ENCODE measurements at regions not wholly inside any gene's neighbourhood (a gene's known extent, or its start where the extent isn't known, plus 50 kb on each side); places are given as distances from the start of the nearest gene placed in this dataset.

DNA sequence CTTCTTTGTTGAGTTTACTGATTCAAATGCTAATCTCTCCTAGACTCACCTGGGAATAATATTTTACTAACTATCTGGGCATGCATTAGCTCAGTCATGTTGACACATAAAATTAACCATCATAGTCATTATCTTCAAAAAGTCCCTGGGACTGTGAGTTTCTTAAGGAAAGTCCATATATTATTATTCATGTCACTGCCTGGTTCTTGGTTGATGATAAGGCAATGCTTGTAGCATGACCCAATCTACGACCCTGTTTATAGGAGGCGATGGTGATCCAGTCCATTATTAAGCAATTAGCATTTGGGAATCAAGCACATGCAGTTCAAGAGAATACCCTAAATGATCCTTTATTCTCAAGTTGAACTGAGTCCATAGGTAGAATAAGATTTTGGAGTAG, 54.8 kb upstream of the MPHOSPH6 start:
- Histone ChIP-seq H3K4me2 (ENCODE audit: extremely low read depth, insufficient read depth, low read length) (no peak overlapping the region), H3K27me3 (ENCODE audit: control insufficient read depth, insufficient read depth, low read length) (no peaks in the 10 kb centered on the region), H3K4me3 (replicated peaks in 1 of 4; ENCODE audit: control extremely low read depth in 1 of 4, insufficient read depth in 1 of 4, low read depth in 3 of 4, low read length in 4 of 4) (no peak overlapping the region), H3K9ac (ENCODE audit: insufficient read depth, low read length) (no peak overlapping the region), H3K27ac (ENCODE audit: insufficient read depth, low read length) (no peak overlapping the region), H2AFZ (ENCODE audit: low read length) (no peak overlapping the region), H3K9me3 (ENCODE audit: control insufficient read depth, insufficient read depth, low read depth, low read length) (no peaks in the 10 kb centered on the region), H4K20me1 (ENCODE audit: control insufficient read depth, extremely low read depth, insufficient read depth, low read length) (no peaks in the 10 kb centered on the region), H3K36me3 (ENCODE audit: control insufficient read depth, insufficient read depth, low read length) (no peaks in the 10 kb centered on the region), H3K4me1 (ENCODE audit: control insufficient read depth, extremely low read depth, insufficient read depth, low read length) (no peaks in the 10 kb centered on the region), H3K79me2 (ENCODE audit: control insufficient read depth, insufficient read depth, low read length) (no peaks in the 10 kb centered on the region)
- DNase-seq (ENCODE audit: low read depth in 2 of 2), result no peak
- no peak for TF ChIP-seq EZH2 (IDR thresholded peaks at IDR 0.05; ENCODE audit: low read length, missing control alignments)
- TF ChIP-seq, protein P1, sequence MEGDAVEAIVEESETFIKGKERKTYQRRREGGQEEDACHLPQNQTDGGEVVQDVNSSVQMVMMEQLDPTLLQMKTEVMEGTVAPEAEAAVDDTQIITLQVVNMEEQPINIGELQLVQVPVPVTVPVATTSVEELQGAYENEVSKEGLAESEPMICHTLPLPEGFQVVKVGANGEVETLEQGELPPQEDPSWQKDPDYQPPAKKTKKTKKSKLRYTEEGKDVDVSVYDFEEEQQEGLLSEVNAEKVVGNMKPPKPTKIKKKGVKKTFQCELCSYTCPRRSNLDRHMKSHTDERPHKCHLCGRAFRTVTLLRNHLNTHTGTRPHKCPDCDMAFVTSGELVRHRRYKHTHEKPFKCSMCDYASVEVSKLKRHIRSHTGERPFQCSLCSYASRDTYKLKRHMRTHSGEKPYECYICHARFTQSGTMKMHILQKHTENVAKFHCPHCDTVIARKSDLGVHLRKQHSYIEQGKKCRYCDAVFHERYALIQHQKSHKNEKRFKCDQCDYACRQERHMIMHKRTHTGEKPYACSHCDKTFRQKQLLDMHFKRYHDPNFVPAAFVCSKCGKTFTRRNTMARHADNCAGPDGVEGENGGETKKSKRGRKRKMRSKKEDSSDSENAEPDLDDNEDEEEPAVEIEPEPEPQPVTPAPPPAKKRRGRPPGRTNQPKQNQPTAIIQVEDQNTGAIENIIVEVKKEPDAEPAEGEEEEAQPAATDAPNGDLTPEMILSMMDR (conservative IDR thresholded peaks at IDR 0.05 in 1 of 2, IDR thresholded peaks at IDR 0.05 in 1 of 2; ENCODE audit: low read depth in 1 of 2, low read length in 2 of 2), result no peak

DNA sequence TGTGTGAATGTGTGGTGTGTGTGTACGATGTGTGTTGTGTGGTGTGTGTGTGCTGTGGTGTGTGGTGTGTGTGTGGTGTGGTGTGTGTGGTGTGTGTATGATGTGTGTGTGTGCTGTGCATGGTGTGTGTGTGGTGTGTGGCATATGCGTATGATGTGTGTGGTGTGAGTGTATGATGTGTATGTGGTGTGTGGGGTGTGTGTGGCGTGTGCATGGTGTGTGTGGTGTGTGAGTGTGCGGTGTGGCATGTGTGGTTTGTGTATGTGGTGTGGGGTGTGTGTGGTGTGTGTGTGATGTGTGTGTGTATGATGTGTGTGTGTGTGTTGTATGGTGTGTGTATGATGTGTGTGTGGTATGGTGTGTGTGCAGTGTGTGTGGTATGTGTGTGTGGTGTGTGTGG, 50.5 kb upstream of the MPHOSPH6 start:
- no peak overlapping the region for H3K4me2 ChIP-seq (ENCODE audit: extremely low read depth, insufficient read depth, low read length)
- H2AFZ ChIP-seq (ENCODE audit: low read length), result no peak overlapping the region
- no peaks in the 10 kb centered on the region for H3K27me3 ChIP-seq (ENCODE audit: control insufficient read depth, insufficient read depth, low read length)
- no peak for DNase-seq (ENCODE audit: low read depth in 2 of 2)
- H3K9ac ChIP-seq (ENCODE audit: insufficient read depth, low read length), result no peak overlapping the region
- no peaks in the 10 kb centered on the region for H3K4me1 ChIP-seq (ENCODE audit: control insufficient read depth, extremely low read depth, insufficient read depth, low read length)
- no peaks in the 10 kb centered on the region for H3K36me3 ChIP-seq (ENCODE audit: control insufficient read depth, insufficient read depth, low read length)
- TF ChIP-seq, protein P1 (conservative IDR thresholded peaks at IDR 0.05 in 1 of 2, IDR thresholded peaks at IDR 0.05 in 1 of 2; ENCODE audit: low read depth in 1 of 2, low read length in 2 of 2), result no peak
- no peak for TF ChIP-seq EZH2 (IDR thresholded peaks at IDR 0.05; ENCODE audit: low read length, missing control alignments)
- no peaks in the 10 kb centered on the region for H4K20me1 ChIP-seq (ENCODE audit: control insufficient read depth, extremely low read depth, insufficient read depth, low read length)
- no peaks in the 10 kb centered on the region for H3K79me2 ChIP-seq (ENCODE audit: control insufficient read depth, insufficient read depth, low read length)
- no peak overlapping the region for H3K27ac ChIP-seq (ENCODE audit: insufficient read depth, low read length)
- H3K4me3 ChIP-seq (replicated peaks in 1 of 4; ENCODE audit: control extremely low read depth in 1 of 4, insufficient read depth in 1 of 4, low read depth in 3 of 4, low read length in 4 of 4), result no peak overlapping the region
- no peaks in the 10 kb centered on the region for H3K9me3 ChIP-seq (ENCODE audit: control insufficient read depth, insufficient read depth, low read depth, low read length)

All from fibroblast of lung (primary cell).